DOHH2 (cell line): ENCODE measurements at regions not wholly inside any gene's neighbourhood (a gene's known extent, or its start where the extent isn't known, plus 50 kb on each side); places are given as distances from the start of the nearest gene placed in this dataset.
"Not testable (repeated sequence)": the region's sequence is repeated elsewhere in the genome, so short reads cannot be mapped to it uniquely, and the experiment has no call there.

ENCODE experiments used
- H3F3A ChIP-seq: fragments of 200-600 bp; sonication (generic), shearing (Covaris generic); 2 replicates; pipeline ENCODE4 v1.6.0; 2016; ENCODE audit warnings: antibody characterized with exemption, mild to moderate bottlenecking; ENCODE audit not compliant: control insufficient read depth, insufficient read depth
- H3K27ac ChIP-seq: fragments of 200-600 bp; sonication (generic); 2 replicates; pipeline ENCODE4 v1.5.1; 2014; ENCODE audit warnings: low read depth, mild to moderate bottlenecking, low read length, moderate library complexity
- H3K27me3 ChIP-seq: fragments of 200-600 bp; sonication (generic); 2 replicates; pipeline ENCODE4 v1.6.1; 2014; ENCODE audit warnings: mild to moderate bottlenecking, low read length, mixed read lengths; ENCODE audit not compliant: control insufficient read depth
- H3K36me3 ChIP-seq: fragments of 200-600 bp; sonication (generic); 2 replicates; pipeline ENCODE4 v1.6.1; 2014; ENCODE audit warnings: mild to moderate bottlenecking, low read length, moderate library complexity, mixed read lengths; ENCODE audit not compliant: control insufficient read depth
- H3K4me1 ChIP-seq: fragments of 200-600 bp; sonication (generic); 2 replicates; pipeline ENCODE4 v1.6.1; 2014; ENCODE audit warnings: mild to moderate bottlenecking, low read length, mixed read lengths; ENCODE audit not compliant: control insufficient read depth
- H3K4me2 ChIP-seq: fragments of 200-600 bp; sonication (generic); 2 replicates; pipeline ENCODE4 v1.6.0; 2014; ENCODE audit warnings: mild to moderate bottlenecking, low read length, moderate library complexity
- H3K4me3 ChIP-seq: fragments of 200-600 bp; sonication (generic); 2 replicates; pipeline ENCODE4 v1.5.1; 2014; ENCODE audit warnings: mild to moderate bottlenecking, low read length, mixed read lengths
- H3K79me2 ChIP-seq: fragments of 200-600 bp; sonication (generic); 2 replicates; pipeline ENCODE4 v1.6.1; 2014; ENCODE audit warnings: mild to moderate bottlenecking, low read length, mixed read lengths; ENCODE audit not compliant: control insufficient read depth
- H3K9me2 ChIP-seq: fragments of 200-600 bp; sonication (generic); replicated peaks from 2 replicates; pipeline ENCODE4 v1.6.1; 2014; ENCODE audit warnings: mild to moderate bottlenecking, low read length, mixed read lengths; ENCODE audit not compliant: control insufficient read depth
- H3K9me3 ChIP-seq: fragments of 200-600 bp; sonication (generic); 2 replicates; pipeline ENCODE4 v1.6.1; 2014; ENCODE audit warnings: antibody characterized with exemption, low read length, mixed read lengths; ENCODE audit not compliant: control insufficient read depth, insufficient read depth
- H4K20me1 ChIP-seq: fragments of 200-600 bp; sonication (generic); 2 replicates; pipeline ENCODE4 v1.6.0; 2014; ENCODE audit warnings: low read depth, mild to moderate bottlenecking, antibody characterized with exemption, low read length, moderate library complexity; ENCODE audit not compliant: control insufficient read depth, insufficient read depth
- EZH2phosphoT487 ChIP-seq: fragments of 200-600 bp; sonication (generic); IDR thresholded peaks from 2 replicates; pipeline ENCODE4 v1.6.1; 2017; ENCODE audit warnings: borderline replicate concordance, mild to moderate bottlenecking, antibody characterized with exemption, low read length, moderate library complexity, mixed read lengths
- TF ChIP-seq, protein P1 (sequence below): fragments of 200-600 bp; sonication (generic); IDR thresholded peaks from one replicate; pipeline ENCODE4 v1.5.1; 2014; ENCODE audit warnings: antibody characterized with exemption, mild to moderate bottlenecking, low read depth, low read length; ENCODE audit not compliant: poor library complexity, severe bottlenecking

DNA sequence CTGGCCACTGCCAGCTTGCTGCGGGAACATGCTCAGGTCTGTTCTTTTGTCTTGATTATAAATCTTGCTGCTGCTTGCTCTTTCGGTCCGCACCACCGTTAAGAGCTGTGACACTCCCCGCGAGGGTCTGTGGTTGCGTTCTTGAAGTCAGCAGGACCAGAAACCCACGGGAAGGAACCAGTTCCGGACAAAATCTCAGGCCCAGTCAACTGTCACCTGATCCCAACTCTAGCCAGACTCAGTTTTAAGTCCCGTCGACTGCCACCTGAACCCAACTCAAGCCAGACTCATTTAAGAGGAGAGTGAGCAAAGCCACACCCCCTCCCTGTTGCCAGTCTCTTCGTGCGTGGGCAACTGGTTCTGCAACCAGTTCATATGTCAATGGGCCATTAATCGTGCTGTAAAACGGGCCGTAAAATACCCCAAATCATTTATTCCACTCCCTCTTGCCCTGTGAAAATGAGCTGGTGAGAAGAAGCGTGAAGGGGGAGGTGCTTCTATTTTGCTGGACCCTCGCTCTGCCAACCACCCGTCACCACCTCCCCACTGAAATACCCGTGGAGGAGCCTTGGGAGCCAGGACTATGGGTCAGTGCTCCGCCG lies 224.3 kb downstream of the NDUFA10 start:
- H3F3A ChIP-seq, result no peaks in the 10 kb centered on the region
- peaks cover 6% of the 10 kb centered on the region; the same call in 1 of the 2 replicates for H3K9me3 ChIP-seq
- H3K9me2 ChIP-seq, result no peaks in the 10 kb centered on the region
- no peak overlapping the region for H3K4me2 ChIP-seq
- H4K20me1 ChIP-seq, result no peaks in the 10 kb centered on the region
- no peak overlapping the region for H3K27ac ChIP-seq
- no peak overlapping the region for H3K4me3 ChIP-seq
- no peaks in the 10 kb centered on the region for H3K27me3 ChIP-seq
- TF ChIP-seq, protein P1, sequence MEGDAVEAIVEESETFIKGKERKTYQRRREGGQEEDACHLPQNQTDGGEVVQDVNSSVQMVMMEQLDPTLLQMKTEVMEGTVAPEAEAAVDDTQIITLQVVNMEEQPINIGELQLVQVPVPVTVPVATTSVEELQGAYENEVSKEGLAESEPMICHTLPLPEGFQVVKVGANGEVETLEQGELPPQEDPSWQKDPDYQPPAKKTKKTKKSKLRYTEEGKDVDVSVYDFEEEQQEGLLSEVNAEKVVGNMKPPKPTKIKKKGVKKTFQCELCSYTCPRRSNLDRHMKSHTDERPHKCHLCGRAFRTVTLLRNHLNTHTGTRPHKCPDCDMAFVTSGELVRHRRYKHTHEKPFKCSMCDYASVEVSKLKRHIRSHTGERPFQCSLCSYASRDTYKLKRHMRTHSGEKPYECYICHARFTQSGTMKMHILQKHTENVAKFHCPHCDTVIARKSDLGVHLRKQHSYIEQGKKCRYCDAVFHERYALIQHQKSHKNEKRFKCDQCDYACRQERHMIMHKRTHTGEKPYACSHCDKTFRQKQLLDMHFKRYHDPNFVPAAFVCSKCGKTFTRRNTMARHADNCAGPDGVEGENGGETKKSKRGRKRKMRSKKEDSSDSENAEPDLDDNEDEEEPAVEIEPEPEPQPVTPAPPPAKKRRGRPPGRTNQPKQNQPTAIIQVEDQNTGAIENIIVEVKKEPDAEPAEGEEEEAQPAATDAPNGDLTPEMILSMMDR, result no peak
- TF ChIP-seq EZH2phosphoT487, result no peak
- H3K79me2 ChIP-seq, result no peaks in the 10 kb centered on the region
- no peaks in the 10 kb centered on the region for H3K36me3 ChIP-seq
- H3K4me1 ChIP-seq, result no peaks in the 10 kb centered on the region

DNA sequence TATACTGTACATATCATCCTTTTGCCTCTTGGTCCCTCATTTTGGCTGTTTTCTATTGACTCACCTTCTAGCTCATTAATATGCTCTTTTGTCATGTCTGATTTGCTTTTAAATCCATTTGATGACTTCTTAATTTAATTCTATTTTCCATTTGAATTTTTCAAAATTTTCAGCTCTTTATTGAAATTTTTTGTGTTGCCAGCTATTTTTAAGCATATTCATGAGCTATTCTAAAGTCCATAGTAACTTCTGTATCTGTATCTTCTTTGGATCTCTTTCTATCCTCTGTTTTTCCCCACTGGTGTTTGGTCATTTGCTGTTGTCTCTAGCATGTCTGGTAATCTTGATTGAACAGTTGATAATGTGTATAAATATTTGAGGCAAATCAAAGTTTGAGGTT lies 227.8 kb downstream of the NDUFA10 start:
- no peaks in the 10 kb centered on the region for H3K9me2 ChIP-seq
- H3K4me3 ChIP-seq, result no peak overlapping the region
- H3F3A ChIP-seq, result no peaks in the 10 kb centered on the region
- H3K36me3 ChIP-seq, result no peaks in the 10 kb centered on the region
- H3K79me2 ChIP-seq, result no peaks in the 10 kb centered on the region
- no peak overlapping the region for H3K27ac ChIP-seq
- TF ChIP-seq, protein P1, result no peak
- TF ChIP-seq EZH2phosphoT487, result no peak
- H3K4me2 ChIP-seq, result no peak overlapping the region
- no peaks in the 10 kb centered on the region for H3K4me1 ChIP-seq
- no peaks in the 10 kb centered on the region for H4K20me1 ChIP-seq
- peaks cover 6% of the 10 kb centered on the region; the same call in 1 of the 2 replicates for H3K9me3 ChIP-seq
- no peaks in the 10 kb centered on the region for H3K27me3 ChIP-seq

DNA sequence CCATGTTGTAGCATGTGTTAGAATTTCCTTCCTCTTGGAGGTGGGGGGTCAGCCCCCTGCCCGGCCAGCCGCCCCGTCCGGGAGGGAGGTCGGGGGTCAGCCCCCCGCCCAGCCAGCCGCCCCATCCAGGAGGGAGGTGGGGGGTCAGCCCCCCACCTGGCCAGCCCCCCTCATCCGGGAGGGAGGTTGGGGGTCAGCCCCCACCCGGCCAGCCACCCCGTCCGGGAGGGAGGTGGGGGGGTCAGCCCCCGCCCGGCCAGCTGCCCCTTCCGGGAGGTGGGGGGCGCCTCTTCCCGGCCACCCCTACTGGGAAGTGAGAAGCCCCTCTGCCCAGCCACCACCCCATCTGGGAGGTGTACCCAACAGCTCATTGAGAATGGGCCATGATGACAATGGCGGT lies 229.4 kb downstream of the NDUFA10 start:
- H3K79me2 ChIP-seq, H3F3A ChIP-seq, H3K4me3 ChIP-seq, H3K27me3 ChIP-seq, H4K20me1 ChIP-seq, H3K36me3 ChIP-seq, H3K27ac ChIP-seq, H3K9me2 ChIP-seq, H3K4me2 ChIP-seq, H3K9me3 ChIP-seq, H3K4me1 ChIP-seq: not testable (repeated sequence)

DNA sequence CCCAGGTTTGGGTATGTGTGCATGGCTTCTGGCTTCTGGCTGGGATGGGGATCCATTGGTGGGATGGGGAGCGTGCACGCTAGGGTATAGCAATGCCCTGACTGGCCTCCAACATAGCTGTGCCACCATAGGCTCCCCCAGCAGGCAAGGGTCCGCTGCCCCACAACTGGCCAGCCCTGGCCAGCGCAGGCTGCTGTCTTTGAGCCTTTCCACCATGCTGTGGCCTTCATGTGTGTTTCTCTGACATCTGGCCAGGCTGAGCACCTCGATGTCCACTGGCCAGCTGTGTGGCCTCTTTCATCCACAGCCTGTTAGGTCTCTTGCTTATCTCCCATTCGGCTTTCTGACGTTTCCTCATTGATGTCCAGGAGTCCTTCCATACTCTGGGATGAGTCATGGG lies 231.3 kb downstream of the NDUFA10 start:
- H3K4me1 ChIP-seq, result no peaks in the 10 kb centered on the region

More for the DNA sequence above, 231.3 kb downstream of the NDUFA10 start:
- no peaks in the 10 kb centered on the region for H3K9me3 ChIP-seq
- H3K36me3 ChIP-seq, result no peaks in the 10 kb centered on the region
- H3K4me2 ChIP-seq, result no peak overlapping the region
- TF ChIP-seq, protein P1, result no peak
- TF ChIP-seq EZH2phosphoT487, result no peak
- H4K20me1 ChIP-seq, result no peaks in the 10 kb centered on the region
- H3K27ac ChIP-seq, result no peak overlapping the region
- H3F3A ChIP-seq, result no peaks in the 10 kb centered on the region
- H3K4me3 ChIP-seq, result no peak overlapping the region
- H3K9me2 ChIP-seq, result no peaks in the 10 kb centered on the region
- H3K79me2 ChIP-seq, result no peaks in the 10 kb centered on the region
- no peaks in the 10 kb centered on the region for H3K27me3 ChIP-seq
